A673 (cell line): ENCODE measurements at regions not wholly inside any gene's neighbourhood (a gene's known extent, or its start where the extent isn't known, plus 50 kb on each side); places are given as distances from the start of the nearest gene placed in this dataset.

Source experiments
- BruUV-seq: library from RNA; stranded (reverse); fragments of 400-500 nt; replicated peaks from 2 replicates; lab custom pipeline; 2021; lab: Mats Ljungman, UMichigan
- CTCF ChIA-PET: fragments of 300-600 bp; sonication (Branson Sonifier 250); formaldehyde crosslinking; loops from one replicate; lab custom pipeline; 2022; ENCODE audit warnings: antibody characterized with exemption; lab: Charles Lee
- POLR2A ChIA-PET: fragments of 300-600 bp; sonication (Branson Sonifier 250); formaldehyde crosslinking; loops from one replicate; lab custom pipeline; 2022; ENCODE audit warnings: antibody characterized with exemption; ENCODE audit not compliant: low non-redundant PET; lab: Charles Lee
- DNase-seq: peaks from one replicate; pipeline ENCODE4 v3.0.0-alpha.2; 2015; ENCODE audit warnings: low spot score
- H3K27ac ChIP-seq: fragments of 200-600 bp; sonication (generic); 2 replicates; pipeline ENCODE4 v1.5.1; 2016; ENCODE audit warnings: mixed run types, low read depth, mild to moderate bottlenecking, mixed read lengths, antibody characterized with exemption, low read length; ENCODE audit not compliant: poor library complexity, severe bottlenecking
- H3K27me3 ChIP-seq: fragments of 200-600 bp; sonication (generic); replicated peaks from 2 replicates; pipeline ENCODE4 v1.6.1; 2017; ENCODE audit warnings: mixed run types, low read depth, mild to moderate bottlenecking, mixed read lengths, antibody characterized with exemption, low read length; ENCODE audit not compliant: insufficient read depth, poor library complexity
- H3K36me3 ChIP-seq: fragments of 200-600 bp; sonication (generic); 2 replicates; pipeline ENCODE4 v1.6.1; 2016; ENCODE audit warnings: mixed run types, mild to moderate bottlenecking, mixed read lengths, antibody characterized with exemption, low read length; ENCODE audit not compliant: insufficient read depth, poor library complexity, severe bottlenecking
- H3K4me1 ChIP-seq: fragments of 200-600 bp; sonication (generic); 2 replicates; pipeline ENCODE4 v1.6.1; 2017; ENCODE audit warnings: mixed run types, mild to moderate bottlenecking, mixed read lengths, antibody characterized with exemption, low read length; ENCODE audit not compliant: insufficient read depth, poor library complexity, severe bottlenecking
- H3K4me3 ChIP-seq: fragments of 200-600 bp; sonication (generic); 2 replicates; pipeline ENCODE4 v1.5.1; 2016; ENCODE audit warnings: low read depth, mixed run types, mild to moderate bottlenecking, mixed read lengths, low read length; ENCODE audit not compliant: poor library complexity, severe bottlenecking
- H3K9me3 ChIP-seq: fragments of 200-600 bp; sonication (generic); 2 replicates; pipeline ENCODE4 v1.6.1; 2016; ENCODE audit warnings: mixed run types, low read depth, mild to moderate bottlenecking, mixed read lengths, antibody characterized with exemption, low read length; ENCODE audit not compliant: poor library complexity, severe bottlenecking
- CTCF ChIP-seq: fragments of 300-800, 200-600 bp; sonication (generic); conservative IDR thresholded peaks from 2 replicates; pipeline ENCODE4 v1.5.1; 2017; ENCODE audit warnings: low read depth, mild to moderate bottlenecking, antibody characterized with exemption, low read length, moderate library complexity, mixed read lengths
- EZH2 ChIP-seq: fragments of 200-600 bp; sonication (generic); IDR thresholded peaks from 2 replicates; pipeline ENCODE4 v1.6.1; 2017; ENCODE audit warnings: borderline replicate concordance, low read depth, mild to moderate bottlenecking, mixed read lengths, antibody characterized with exemption, low read length; ENCODE audit not compliant: poor library complexity, severe bottlenecking
- intact Hi-C: fragments of 100-400 bp; cut with micrococcal nuclease; formaldehyde crosslinking; loops from one replicate; pipeline ENCODE4 v1.10.0; 2022; ENCODE audit not compliant: unreplicated experiment

GRCh38 chr4:143054971-143055370, 129.7 kb upstream of the USP38 start:
- no peak for TF ChIP-seq EZH2
- no peak for TF ChIP-seq CTCF
- ChIA-PET CTCF (no interaction called here), POLR2A (no interaction called here)
- no peak overlapping the region for H3K4me3 ChIP-seq
- H3K27me3 ChIP-seq, result no peaks in the 10 kb centered on the region
- H3K4me1 ChIP-seq, result peaks cover 5% of the 10 kb centered on the region
- no peak overlapping the region for H3K27ac ChIP-seq
- H3K9me3 ChIP-seq, result no peaks in the 10 kb centered on the region
- no peak for DNase-seq
- H3K36me3 ChIP-seq, result no peaks in the 10 kb centered on the region
- intact Hi-C loops, result no loop called here
- no TSS peak for BruUV-seq

GRCh38 chr4:143055997-143056396, 128.7 kb upstream of the USP38 start:
- Histone ChIP-seq H3K36me3 (no peaks in the 10 kb centered on the region), H3K27ac (no peak overlapping the region), H3K9me3 (no peaks in the 10 kb centered on the region), H3K4me3 (no peak overlapping the region), H3K27me3 (no peaks in the 10 kb centered on the region), H3K4me1 (peaks cover 5% of the 10 kb centered on the region)
- no TSS peak for BruUV-seq
- ChIA-PET CTCF (no interaction called here), POLR2A (no interaction called here)
- DNase-seq, result no peak
- intact Hi-C loops, result no loop called here
- TF ChIP-seq EZH2 (no peak), CTCF (no peak)

- TF ChIP-seq EZH2, result no peak
- TF ChIP-seq CTCF, result no peak
- no peaks in the 10 kb centered on the region for H3K36me3 ChIP-seq
- no peak overlapping the region for H3K4me3 ChIP-seq
- ChIA-PET POLR2A (no interaction called here), CTCF (no interaction called here)
- BruUV-seq, result no TSS peak
- H3K27ac ChIP-seq, result no peak overlapping the region
- peaks cover 4% of the 10 kb centered on the region for H3K9me3 ChIP-seq
- H3K27me3 ChIP-seq, result no peaks in the 10 kb centered on the region
- intact Hi-C loops, result no loop called here
- DNase-seq, result no peak
- H3K4me1 ChIP-seq, result no peaks in the 10 kb centered on the region
Observed at GRCh38 chr4:143071351-143071750, 113.4 kb upstream of the USP38 start.
